PC-3 (cell line): ENCODE measurements at regions not wholly inside any gene's neighbourhood (a gene's known extent, or its start where the extent isn't known, plus 50 kb on each side); places are given as distances from the start of the nearest gene placed in this dataset.
A peak's percentile ranks its signal among the peaks of the same experiment; 100 is the strongest.

Experiments
- ATAC-seq: fragments of 200-7000 bp; cut with Tn5 transposase; 2 replicates; pipeline ENCODE4 v1.9.1; 2020; ENCODE audit warnings: mild to moderate bottlenecking, moderate library complexity
- BruUV-seq: library from RNA; stranded (reverse); fragments of 400-500 nt; replicated peaks from 2 replicates; lab custom pipeline; 2021; lab: Mats Ljungman, UMichigan
- CTCF ChIA-PET: fragments of 300-600 bp; sonication (Branson Sonifier 250); formaldehyde crosslinking; loops from one replicate; lab custom pipeline; 2022; ENCODE audit warnings: antibody characterized with exemption; lab: Charles Lee
- POLR2A ChIA-PET: fragments of 300-600 bp; sonication (Branson Sonifier 250); formaldehyde crosslinking; loops from one replicate; lab custom pipeline; 2022; ENCODE audit warnings: antibody characterized with exemption; ENCODE audit not compliant: unreplicated experiment; lab: Charles Lee
- DNase-seq: peaks from one replicate; pipeline ENCODE4 v3.0.0-alpha.2; 2015
- H2AFZ ChIP-seq: fragments of 300-600 bp; sonication (generic); 2 replicates; pipeline ENCODE4 v1.6.0; 2016; ENCODE audit warnings: antibody characterized with exemption, low read length
- H3F3A ChIP-seq: fragments of 300-600 bp; sonication (generic); one replicate; pipeline ENCODE4 v1.6.0; 2017; ENCODE audit warnings: antibody characterized with exemption, low read length, control low read depth, mild to moderate bottlenecking; ENCODE audit not compliant: unreplicated experiment
- H3K27ac ChIP-seq: fragments of 300-600 bp; sonication (generic); 2 replicates; pipeline ENCODE4 v1.5.1; 2016; ENCODE audit warnings: mild to moderate bottlenecking, low read length
- H3K27me3 ChIP-seq: fragments of 300-600 bp; sonication (generic); 2 replicates; pipeline ENCODE4 v1.6.1; 2016; ENCODE audit warnings: low read length, mixed read lengths
- H3K36me3 ChIP-seq: fragments of 300-600 bp; sonication (generic); 2 replicates; pipeline ENCODE4 v1.6.1; 2016; ENCODE audit warnings: low read depth, mixed run types, low read length, mixed read lengths
- H3K4me1 ChIP-seq: fragments of 300-600 bp; sonication (generic); 2 replicates; pipeline ENCODE4 v1.5.1; 2016; ENCODE audit warnings: low read length; ENCODE audit not compliant: insufficient read depth
- H3K4me2 ChIP-seq: fragments of 300-600 bp; sonication (generic); 2 replicates; pipeline ENCODE4 v1.6.0; 2016; ENCODE audit warnings: low read length
- H3K4me3 ChIP-seq: fragments of 300-600 bp; sonication (generic); 2 replicates; pipeline ENCODE4 v1.5.1; 2016; ENCODE audit warnings: mild to moderate bottlenecking, low read length, mixed read lengths
- H3K79me2 ChIP-seq: fragments of 300-600 bp; sonication (generic); 2 replicates; pipeline ENCODE4 v1.6.1; 2017; ENCODE audit warnings: low read length, mixed read lengths
- H3K9ac ChIP-seq: fragments of 300-600 bp; sonication (generic); 2 replicates; pipeline ENCODE4 v1.6.0; 2016; ENCODE audit warnings: mild to moderate bottlenecking, low read length
- H3K9me2 ChIP-seq: fragments of 300-600 bp; sonication (generic); replicated peaks from 2 replicates; pipeline ENCODE4 v1.6.1; 2016; ENCODE audit warnings: mixed run types, low read length, mixed read lengths
- H3K9me3 ChIP-seq: fragments of 300-600 bp; sonication (generic); 2 replicates; pipeline ENCODE4 v1.6.1; 2016; ENCODE audit warnings: low read length, mixed read lengths
- H4K20me1 ChIP-seq: fragments of 300-600 bp; sonication (generic); 2 replicates; pipeline ENCODE4 v1.6.1; 2016; ENCODE audit warnings: low read length, mixed read lengths
- EZH2 ChIP-seq: fragments of 300-600 bp; sonication (generic); IDR thresholded peaks from one replicate; pipeline ENCODE4 v1.6.1; 2017; ENCODE audit warnings: antibody characterized with exemption, mild to moderate bottlenecking, low read length; ENCODE audit not compliant: unreplicated experiment
- EZH2phosphoT487 ChIP-seq: fragments of 300-600 bp; sonication (generic); IDR thresholded peaks from 2 replicates; pipeline ENCODE4 v1.6.1; 2018; ENCODE audit warnings: mild to moderate bottlenecking, antibody characterized with exemption, low read length, borderline replicate concordance
- intact Hi-C: fragments of 100-400 bp; cut with micrococcal nuclease; formaldehyde crosslinking; loops from 2 replicates; pipeline ENCODE4 v1.9.0; 2023
- TF ChIP-seq, protein P1 (sequence below): fragments of 300-600 bp; sonication (generic); conservative IDR thresholded peaks from 2 replicates; pipeline ENCODE4 v1.5.1; 2017; ENCODE audit warnings: antibody characterized with exemption, low read depth, mild to moderate bottlenecking, low read length

DNA sequence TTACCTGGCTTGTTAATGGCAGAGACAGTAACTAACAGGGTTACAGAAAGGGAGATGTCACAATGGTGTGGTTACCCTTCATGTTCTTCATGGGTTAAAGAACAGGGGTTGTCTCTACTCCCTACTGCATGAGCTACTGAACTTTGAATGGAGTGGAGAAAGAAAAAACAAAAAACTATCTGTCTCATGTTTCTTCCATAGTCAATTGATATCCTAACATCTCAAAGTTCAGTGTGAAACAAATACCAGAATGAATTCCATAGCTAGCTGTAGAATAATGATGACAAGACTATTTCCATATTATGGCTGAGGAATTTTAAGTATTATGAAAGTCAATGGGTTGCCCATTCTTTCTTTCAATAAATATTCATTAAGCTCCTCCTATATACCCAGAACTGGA, 161.3 kb upstream of the LPP start:
- H3K79me2 ChIP-seq: no peaks in the 10 kb centered on the region
- CTCF ChIA-PET: no interaction called here
- H3F3A ChIP-seq: no peaks in the 10 kb centered on the region
- no peaks in the 10 kb centered on the region for H3K9me2 ChIP-seq
- ATAC-seq (no peak), DNase-seq (no peak)
- intact Hi-C loops: no loop called here
- no peak overlapping the region for H3K4me2 ChIP-seq
- H3K4me1 ChIP-seq: peaks cover 1% of the 10 kb centered on the region
- BruUV-seq: no TSS peak
- POLR2A ChIA-PET: interaction anchor here (0.6 kb wide), 1 partner anchor 247 kb away, joined by 5 read pairs; the partner anchor contains the start of gene BCL6
- H3K9ac ChIP-seq: no peak overlapping the region
- H4K20me1 ChIP-seq: no peaks in the 10 kb centered on the region
- no peak overlapping the region for H3K27ac ChIP-seq
- no peaks in the 10 kb centered on the region for H3K9me3 ChIP-seq
- no peak overlapping the region for H2AFZ ChIP-seq
- no peaks in the 10 kb centered on the region for H3K27me3 ChIP-seq
- no peaks in the 10 kb centered on the region for H3K36me3 ChIP-seq
- no peak overlapping the region for H3K4me3 ChIP-seq
- TF ChIP-seq EZH2 (no peak), EZH2phosphoT487 (no peak)
- TF ChIP-seq, protein P1, sequence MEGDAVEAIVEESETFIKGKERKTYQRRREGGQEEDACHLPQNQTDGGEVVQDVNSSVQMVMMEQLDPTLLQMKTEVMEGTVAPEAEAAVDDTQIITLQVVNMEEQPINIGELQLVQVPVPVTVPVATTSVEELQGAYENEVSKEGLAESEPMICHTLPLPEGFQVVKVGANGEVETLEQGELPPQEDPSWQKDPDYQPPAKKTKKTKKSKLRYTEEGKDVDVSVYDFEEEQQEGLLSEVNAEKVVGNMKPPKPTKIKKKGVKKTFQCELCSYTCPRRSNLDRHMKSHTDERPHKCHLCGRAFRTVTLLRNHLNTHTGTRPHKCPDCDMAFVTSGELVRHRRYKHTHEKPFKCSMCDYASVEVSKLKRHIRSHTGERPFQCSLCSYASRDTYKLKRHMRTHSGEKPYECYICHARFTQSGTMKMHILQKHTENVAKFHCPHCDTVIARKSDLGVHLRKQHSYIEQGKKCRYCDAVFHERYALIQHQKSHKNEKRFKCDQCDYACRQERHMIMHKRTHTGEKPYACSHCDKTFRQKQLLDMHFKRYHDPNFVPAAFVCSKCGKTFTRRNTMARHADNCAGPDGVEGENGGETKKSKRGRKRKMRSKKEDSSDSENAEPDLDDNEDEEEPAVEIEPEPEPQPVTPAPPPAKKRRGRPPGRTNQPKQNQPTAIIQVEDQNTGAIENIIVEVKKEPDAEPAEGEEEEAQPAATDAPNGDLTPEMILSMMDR: no peak

DNA sequence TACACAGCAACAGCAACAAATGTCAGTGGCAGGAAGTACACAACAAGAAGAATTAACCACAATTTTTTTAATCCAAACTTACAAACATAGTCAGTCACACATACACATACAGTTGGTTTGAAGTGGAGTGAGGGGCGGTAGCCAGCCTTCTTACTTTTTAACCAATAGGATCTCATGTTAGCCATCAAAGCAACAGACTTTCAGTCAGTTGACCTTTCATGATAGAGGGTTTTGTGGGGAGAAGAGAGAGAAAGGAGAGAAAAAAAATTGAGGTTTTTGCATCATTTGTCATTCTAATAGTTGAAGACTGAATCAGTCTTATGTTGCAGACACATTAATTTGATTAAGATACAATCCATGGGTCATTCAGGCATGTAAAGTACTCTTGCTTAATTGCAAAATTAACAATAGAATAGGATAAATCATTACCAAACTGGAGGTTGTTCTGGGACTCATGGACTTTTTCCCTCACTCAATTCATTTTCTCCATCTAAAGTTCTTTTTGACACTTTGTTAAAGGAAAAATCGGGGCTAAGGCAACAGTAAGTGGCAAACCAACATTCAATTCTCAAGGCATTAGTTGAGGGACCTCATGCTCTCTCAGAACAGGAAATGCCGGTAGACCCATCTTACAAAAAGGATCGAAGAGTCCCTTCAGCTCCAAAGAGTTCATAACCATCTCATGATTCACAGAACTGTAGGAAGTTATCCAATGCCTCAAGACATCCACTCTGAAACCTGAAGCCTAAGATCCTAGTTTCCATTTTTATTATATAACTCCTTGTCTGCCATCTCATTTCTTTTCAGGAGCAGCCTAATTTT, 159.5 kb upstream of the LPP start:
- CTCF ChIA-PET: no interaction called here
- Histone ChIP-seq H2AFZ (no peak overlapping the region), H3K4me1 (no peaks in the 10 kb centered on the region), H3K36me3 (no peaks in the 10 kb centered on the region), H3F3A (no peaks in the 10 kb centered on the region), H3K9me3 (no peaks in the 10 kb centered on the region), H3K9ac (no peak overlapping the region), H4K20me1 (no peaks in the 10 kb centered on the region), H3K9me2 (no peaks in the 10 kb centered on the region), H3K27me3 (no peaks in the 10 kb centered on the region), H3K4me2 (no peak overlapping the region), H3K79me2 (no peaks in the 10 kb centered on the region), H3K27ac (no peak overlapping the region), H3K4me3 (no peak overlapping the region)
- peak; percentile 29 for DNase-seq
- intact Hi-C loops: no loop called here
- ATAC-seq: no peak
- POLR2A ChIA-PET: no interaction called here
- TF ChIP-seq, protein P1: no peak
- TF ChIP-seq EZH2 (no peak), EZH2phosphoT487 (no peak)
- BruUV-seq: no TSS peak

DNA sequence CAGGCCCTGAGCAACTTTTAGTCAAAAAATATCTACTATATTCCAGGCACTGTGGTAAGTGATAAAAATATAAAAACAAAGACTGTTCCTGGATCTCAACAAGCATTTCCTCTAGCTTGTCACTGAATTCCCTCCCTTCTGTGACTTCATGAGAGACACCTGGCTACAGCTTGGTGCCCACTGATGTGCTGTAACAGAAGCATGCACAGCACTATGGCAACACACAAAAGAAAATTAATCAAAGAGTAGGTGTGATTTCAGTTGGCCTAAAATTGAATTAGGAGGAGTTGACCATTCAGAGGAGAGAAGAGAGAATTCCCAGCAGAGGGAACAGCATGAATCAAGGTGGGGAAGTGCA, 158.9 kb upstream of the LPP start:
- no peaks in the 10 kb centered on the region for H3K9me2 ChIP-seq
- no peaks in the 10 kb centered on the region for H3K9me3 ChIP-seq
- H3K27me3 ChIP-seq: no peaks in the 10 kb centered on the region
- ATAC-seq (no peak), DNase-seq (no peak)
- H3K4me2 ChIP-seq: no peak overlapping the region
- intact Hi-C loops: no loop called here
- no TSS peak for BruUV-seq
- no peaks in the 10 kb centered on the region for H3K36me3 ChIP-seq
- H3F3A ChIP-seq: no peaks in the 10 kb centered on the region
- ChIA-PET POLR2A (no interaction called here), CTCF (no interaction called here)
- no peaks in the 10 kb centered on the region for H4K20me1 ChIP-seq
- no peaks in the 10 kb centered on the region for H3K79me2 ChIP-seq
- H3K27ac ChIP-seq: no peak overlapping the region
- no peak overlapping the region for H3K4me3 ChIP-seq
- TF ChIP-seq, protein P1: no peak
- no peak overlapping the region for H2AFZ ChIP-seq
- H3K9ac ChIP-seq: no peak overlapping the region
- H3K4me1 ChIP-seq: no peaks in the 10 kb centered on the region
